GM21723 (cell line): ENCODE measurements at regions not wholly inside any gene's neighbourhood (a gene's known extent, or its start where the extent isn't known, plus 50 kb on each side); places are given as distances from the start of the nearest gene placed in this dataset.

Experiments used
- ATAC-seq: cut with Tn5 transposase; IDR thresholded peaks from one replicate; pipeline ENCODE4 v1.9.1; 2021; ENCODE audit warnings: mild to moderate bottlenecking, moderate library complexity; ENCODE audit not compliant: unreplicated experiment

DNA sequence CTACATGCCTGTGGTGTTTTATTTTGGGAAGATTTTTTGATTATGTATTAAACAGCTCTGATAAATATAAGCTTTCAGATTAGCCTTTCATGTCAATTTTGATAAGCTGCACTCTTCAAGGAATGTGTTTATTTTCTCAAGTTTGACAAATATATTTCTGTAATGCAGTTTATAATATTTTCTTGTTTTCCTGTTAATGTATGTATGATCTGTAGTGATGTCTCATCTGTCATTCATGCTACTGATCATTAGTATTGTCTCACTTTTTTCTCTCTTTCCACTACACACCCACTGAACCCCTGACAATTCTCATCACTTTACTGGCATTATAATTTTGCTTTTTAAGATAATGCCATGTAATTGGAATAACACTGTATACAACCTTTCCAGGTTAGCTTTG is 100.9 kb downstream of the TMEM18 start:
- ATAC-seq, result no peak

DNA sequence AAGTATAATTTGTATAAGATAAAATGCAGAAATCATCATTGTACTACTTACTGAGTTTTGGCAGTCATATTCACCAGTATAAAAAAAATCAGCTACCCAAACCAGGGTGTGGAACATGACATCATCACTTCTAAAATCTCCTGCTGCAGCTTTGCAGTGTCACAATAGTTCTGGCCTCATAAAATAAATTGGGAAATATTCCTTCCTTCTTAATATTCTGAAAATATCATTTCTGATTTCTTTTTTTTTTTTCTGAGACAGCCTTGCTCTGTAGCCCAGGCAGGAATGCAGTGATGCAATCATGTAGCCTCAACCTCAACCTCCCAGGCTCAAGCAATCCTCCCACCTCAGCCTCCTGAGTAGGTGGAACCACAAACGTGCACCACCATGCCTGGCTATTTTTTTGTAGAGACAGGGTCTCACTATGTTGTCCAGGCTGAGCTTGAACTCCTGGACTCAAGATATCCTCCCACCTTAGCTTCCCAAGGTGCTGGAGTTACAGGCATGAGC is 101.4 kb downstream of the TMEM18 start:
- no peak for ATAC-seq

DNA sequence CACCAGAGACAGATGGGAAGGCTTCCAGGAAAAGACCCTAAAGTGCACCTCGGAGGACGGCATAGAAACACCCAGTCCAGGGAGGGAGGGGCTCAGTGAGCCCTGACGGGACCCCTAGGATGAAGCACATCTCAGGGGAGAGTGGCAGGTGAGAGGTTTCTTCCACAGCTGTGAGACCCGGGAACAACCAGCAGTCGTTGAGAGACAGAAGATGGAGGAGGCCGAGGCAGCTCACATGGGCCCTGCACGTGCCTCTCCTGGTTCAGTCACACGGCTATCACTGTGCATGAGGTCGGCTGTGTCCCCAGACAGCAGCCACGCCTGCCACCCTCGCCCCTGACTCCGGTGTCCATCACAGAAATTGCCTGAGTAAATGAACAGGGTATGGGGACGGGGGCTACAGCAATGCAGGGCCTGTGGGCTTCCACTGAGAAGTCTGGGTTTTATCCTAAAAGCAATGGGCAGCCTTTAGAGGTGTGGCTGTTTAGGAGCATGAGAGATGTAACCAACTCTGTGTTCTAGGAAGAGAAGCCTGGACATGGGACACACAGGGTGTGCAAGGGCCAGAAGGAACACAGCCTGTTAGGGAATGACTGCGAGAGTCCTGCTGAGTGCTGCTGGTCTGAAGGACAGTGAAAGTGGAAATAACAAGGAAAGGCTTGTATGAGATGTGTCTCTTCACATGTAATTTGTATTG is 102.0 kb downstream of the TMEM18 start:
- ATAC-seq, result no peak

DNA sequence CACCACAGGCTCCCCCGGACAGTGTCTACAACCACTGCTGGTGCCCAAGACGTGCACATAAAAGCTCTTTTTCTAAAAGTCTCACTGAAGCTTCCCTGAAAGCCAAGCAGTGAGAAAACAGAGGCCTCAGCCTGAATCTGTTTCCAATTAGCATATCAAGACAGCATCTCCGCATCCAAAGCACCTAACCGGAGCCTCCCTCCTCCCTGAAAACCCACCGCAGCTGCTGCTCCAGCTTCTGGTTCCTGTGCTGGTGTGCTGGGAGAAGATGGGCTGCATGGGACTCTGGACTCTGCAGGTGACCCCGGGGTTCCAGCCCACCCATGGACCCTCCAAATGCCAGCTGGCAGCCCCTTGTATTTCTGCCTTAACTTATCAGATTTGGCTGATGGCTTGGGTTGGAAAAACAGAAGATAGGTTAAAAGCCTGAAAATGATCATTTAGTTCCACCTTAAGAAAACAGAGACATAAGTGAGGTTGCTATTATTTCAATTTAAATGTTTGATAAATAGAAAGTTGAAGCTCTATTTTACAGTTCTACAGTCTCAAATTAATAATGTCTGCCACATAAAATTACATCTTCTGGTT is 103.3 kb downstream of the TMEM18 start:
- ATAC-seq, result no peak

DNA sequence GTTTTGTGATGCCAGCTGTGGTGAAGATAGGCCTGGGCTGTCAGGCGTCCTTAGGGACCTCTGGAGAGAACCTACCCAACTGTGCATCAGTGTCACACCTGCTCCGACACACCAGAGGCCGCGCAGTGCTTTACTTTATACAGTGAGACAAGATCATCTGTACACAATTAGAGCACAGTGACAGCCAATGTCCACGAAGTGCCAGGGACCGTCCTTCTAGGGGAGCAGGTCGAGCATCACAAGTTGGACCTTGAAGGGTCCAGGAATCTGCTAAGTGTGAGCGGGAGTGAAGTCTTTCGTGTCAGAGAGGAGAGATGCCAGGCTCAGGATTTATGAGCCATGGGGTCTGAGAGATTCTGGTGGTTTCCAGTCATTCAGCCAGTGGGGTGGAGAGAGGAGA is 104.2 kb downstream of the TMEM18 start:
- ATAC-seq, result no peak

DNA sequence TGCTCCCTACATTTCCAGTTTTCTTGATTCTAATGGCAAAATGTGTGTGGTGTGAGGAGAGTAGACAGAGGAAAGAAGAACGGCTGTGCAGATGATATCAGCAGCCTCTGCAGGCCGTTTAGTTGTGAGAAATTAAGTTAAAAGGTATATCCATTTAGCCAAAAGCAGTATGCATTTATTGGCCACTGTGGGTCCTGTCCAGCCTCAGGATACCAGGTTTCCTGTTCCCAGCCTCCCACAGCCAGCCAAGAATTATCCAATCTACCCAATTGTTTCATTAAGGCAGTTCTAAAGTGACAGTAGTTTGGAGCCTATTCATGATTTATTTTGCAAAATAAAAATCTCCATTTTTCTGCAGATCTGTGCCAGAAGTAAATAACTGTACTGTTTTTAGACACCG is 107.5 kb downstream of the TMEM18 start:
- ATAC-seq, result no peak

DNA sequence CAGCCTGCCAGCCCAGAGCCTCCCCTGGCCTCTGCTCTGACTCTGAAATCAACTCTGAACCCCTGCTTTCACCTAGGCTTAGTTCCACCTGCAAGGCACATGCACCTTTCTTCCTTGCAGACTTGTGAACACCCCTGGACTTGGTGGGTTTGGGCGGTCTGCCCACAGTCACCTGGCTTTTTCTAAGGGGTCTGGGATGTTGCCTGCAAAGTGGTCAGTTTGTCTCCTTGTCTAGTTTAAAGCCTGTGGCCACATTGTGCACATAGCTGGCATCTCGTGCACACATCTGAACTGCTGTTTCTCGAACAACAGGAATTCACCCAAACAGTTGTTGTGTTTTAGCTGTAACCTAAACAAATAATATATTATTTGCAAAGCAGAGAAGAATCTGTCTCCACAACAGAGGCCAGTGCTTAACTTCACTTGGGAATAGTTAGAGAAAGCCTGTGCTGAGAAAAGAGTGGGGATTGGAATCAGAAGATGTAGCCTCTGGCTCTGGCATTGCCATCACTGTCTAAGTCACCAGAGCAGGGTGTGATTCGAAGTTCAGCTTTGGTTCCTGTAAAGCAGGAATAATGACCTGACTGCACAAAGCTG is 108.5 kb downstream of the TMEM18 start:
- ATAC-seq, result no peak

DNA sequence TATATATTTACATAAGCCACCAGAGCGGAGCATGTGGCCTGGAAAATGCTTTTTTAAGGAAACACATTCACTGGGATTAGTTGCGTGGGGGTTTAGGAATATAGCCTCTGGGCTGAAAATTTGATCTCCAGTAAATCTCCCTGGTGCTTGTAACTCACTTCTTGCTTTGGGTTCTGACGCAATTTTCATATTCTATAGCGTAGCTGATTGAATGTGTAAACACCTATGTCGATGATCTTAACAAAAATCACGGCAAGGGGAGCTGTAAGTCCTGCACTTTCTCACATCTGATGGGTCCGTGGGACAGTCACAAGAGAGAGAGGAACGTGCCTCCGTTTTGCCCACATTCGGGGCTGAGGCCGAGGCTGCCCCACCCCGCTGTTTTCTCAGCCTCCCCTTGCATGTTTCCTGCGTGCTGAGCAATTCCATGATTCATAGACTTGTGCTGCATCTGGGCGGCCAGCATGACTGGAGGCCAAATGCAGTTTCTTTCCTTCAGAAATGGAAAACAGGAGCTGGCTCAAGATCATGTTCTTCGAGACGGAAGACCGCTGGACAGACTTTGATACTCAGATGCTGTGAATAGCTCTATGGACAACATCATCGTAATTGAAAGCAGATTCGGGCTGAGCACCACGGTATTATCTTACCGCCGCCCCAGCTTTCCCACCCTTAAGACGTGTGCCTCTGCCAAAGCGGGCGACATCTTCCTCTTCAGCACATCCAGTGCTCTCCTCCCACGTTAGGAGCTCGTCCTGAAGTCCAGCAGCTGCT is 109.2 kb downstream of the TMEM18 start:
- no peak for ATAC-seq

DNA sequence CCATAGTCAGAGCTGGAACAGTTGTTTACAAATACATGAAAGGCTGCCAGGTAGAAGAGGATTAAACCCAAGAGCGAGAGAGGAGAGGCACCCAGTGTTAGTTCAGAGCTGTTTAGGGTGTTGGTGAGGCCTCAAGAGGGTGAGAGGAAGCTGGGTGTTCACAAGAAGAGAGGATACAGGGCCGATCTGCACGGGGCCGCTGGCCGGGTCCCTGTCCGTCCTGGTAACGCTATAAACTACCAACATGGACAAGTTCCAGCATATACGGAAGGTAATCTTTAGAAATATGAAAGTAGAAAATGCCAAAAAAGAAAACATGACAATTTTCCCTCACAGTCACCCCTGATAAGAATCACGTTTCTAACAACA is 109.7 kb downstream of the TMEM18 start:
- ATAC-seq, result no peak

DNA sequence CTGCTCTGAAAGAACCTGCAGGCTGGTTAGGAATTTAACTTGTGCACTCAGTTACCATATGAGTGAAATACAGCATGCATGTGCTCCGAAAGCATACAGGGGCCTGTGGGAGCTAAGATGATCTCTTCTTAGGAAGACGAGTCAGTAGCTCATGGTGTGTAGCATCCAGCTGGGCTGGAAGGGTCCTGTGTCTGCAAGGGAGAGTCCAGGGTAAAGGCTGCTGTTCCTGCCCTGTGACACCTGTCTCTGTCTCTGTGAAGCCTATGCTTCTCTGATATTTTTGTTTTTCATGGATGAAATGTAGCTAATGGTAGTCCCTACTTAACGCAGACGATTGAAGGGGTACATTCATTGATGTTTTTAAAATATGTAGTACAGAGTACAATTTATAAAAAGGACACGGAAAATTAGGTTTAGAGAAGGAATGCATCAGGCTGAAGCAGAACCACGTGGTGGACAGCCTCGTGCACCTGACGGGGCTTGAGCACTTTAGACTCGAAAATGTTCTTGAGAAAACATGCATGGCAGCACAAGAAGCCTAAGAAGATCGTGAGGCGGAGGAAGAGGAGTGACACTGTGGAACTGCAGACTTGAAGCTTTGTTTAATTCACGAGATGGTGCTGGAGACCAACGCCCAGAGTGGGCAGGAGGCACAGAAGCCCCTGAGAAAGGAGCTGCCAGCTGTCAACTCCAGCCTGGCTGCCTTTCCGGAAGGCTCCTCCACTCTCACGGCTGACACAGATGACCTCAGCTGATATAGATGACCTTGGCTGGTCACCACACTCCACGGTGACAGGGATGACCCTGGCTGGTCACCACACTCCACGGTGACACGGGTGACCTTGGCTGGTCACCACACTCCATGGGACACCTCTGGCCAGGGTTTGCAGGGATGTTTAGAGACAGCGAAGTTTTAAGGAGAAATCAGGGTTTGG is 110.6 kb downstream of the TMEM18 start:
- no peak for ATAC-seq

DNA sequence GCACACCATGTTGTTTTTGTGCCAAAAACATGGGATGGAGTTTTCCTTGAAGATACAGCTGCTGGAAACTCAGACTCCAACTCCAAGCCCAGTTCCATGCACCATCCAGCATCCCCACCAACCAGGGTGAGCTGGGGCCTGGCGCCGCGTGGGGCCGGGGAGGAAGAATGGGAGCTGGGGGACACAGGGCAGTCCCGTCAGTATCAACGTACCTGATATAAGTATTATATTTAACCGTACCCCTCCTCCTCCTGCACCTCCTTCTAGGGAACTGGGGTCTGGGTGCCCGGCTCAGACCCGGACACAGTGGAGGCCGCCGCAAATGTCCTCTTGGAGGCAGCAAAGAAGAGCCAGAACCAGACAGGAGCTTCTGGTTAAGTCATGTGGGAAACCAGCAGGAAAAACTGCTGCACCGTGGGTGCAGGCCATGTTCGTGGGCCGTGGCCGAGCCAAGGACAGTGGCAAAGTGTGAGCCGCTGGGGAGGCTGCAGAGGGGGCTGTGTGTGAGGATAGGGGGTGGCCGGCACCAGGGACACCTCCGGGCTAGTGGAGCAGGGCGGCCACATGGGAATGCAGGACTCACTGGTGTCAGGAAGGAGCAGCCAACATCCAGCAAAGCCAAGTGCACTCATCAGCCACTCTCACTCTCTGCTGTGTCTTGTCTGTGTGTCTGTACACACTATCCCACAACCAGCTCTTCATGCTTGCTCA is 112.6 kb downstream of the TMEM18 start:
- no peak for ATAC-seq

DNA sequence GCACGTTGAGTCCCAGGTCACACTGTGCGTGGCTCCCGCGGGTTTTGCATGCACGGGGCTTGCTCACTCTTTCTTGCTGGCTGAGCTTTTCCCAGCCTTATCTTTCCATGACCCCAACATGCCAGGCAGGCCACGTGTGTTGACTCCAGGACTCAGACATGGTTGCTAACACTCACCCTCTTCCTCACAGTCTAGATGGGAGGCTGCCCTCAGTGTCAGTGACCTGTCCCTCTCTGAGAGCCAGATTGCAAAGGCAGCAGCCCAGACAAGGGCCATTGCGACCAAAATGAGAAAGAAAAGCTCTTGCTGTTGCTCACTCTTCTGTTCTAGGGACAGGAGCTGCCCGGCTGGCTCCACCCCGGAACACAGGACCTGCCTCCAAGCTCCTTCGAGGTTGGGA is 113.7 kb downstream of the TMEM18 start:
- ATAC-seq, result no peak

DNA sequence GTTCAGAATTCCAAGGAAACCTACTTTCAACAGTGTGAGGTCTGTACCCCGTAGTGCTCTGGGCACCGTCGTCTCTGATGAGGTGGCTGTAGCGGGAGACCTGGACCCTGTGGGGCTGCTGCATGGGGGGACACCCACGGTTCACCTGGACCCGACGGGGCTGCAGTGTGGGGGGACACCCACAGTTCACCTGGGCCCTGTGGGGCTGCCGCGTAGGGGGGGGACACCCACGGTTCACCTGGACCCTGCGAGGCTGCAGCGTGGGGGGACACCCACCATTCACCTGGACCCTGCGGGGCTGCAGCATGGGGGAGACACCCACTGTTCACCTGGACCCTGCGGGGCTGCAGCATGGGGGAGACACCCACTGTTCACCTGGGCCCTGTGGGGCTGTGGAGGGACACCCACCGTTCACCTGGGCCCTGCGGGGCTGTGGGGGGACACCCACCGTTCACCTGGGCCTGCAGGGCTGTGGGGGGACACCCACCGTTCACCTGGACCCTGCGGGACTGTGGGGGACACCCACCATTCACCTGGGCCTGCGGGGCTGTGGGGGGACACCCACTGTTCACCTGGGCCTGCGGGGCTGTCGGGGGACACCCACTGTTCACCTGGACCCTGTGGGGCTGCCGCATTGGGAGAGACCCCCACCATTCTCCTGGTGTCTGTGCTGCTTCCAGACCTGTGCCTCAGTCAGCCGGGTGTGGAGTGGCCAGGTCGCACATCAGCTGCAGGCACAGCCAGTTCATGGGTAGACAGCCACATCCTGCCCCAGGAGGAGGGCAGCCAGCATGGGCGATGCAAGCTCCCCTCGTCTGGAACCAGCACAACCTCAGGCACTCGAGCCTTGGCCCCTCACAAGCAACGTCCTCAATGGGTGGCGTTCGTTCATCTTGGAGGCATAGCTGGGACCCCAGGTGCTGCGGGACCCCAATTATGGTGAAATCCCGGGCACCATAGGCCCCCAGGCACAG is 114.5 kb downstream of the TMEM18 start:
- ATAC-seq, result no peak

DNA sequence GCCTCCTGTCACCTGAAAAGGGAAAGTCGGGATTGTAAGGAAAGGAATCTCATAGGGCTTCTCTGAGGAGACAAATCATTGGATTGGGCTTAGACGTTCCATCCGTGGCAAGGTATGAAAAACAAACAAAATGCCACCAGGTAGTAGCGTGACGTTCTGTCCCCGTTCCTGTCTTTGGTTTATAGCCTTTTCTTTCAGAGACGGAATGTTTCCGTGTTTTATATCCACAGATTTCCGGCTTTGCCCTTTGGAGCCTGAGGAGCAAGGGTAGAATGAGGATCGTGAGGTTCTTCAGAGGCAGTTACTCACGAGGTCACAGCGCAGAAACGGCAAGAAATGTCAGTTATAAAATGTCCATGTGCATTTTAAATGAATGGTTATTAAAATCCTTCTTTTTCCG is 118.3 kb downstream of the TMEM18 start:
- ATAC-seq, result no peak

DNA sequence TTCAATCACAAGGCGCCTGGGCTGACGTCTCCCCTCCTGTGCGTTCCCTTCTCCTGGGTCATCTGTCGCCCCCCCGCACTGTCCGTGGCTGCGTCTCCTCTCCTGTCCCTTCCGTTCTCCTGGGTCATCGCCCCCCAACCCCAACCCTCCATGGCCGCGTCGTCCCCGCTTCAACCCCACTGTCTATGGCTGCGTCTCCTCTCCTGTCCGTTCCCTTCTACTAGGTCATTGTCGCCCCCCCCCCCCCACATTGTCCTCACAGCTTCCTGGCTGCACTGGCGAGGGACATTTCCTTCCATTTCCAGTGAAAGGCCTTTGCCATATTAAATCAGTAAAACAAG is 118.9 kb downstream of the TMEM18 start:
- ATAC-seq, result no peak

DNA sequence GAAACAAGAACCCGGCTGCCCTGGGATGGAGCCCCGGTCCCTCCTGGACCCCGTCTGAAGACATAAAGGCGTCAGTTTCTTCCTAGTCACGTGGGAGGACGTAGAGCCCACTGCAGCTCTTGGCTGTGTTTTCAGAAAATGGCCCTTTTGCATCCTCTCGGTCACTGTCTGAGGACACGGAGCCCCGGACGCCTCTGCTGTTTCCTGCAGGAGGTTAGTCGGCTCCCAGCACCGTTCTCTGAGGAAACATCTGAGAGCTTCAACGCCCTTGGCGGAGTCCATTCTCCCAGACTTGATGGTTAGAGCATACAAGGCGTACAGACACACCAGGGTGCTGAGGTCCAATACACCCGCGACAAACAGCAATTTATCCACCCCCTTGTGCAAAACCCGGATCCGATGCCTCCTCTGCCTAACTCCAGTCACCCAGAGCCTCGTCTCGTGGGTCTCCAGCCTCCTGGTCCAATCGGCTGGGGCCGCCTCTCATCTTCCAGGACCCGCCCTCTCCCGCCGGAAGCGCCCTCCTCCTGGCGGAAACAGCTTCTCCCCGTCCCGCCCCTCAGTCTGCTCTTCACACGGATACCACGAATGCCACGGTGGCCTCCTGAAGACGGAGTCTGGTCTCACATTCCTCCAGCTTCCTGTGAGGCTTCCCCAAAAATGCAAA is 119.4 kb downstream of the TMEM18 start:
- ATAC-seq, result no peak

DNA sequence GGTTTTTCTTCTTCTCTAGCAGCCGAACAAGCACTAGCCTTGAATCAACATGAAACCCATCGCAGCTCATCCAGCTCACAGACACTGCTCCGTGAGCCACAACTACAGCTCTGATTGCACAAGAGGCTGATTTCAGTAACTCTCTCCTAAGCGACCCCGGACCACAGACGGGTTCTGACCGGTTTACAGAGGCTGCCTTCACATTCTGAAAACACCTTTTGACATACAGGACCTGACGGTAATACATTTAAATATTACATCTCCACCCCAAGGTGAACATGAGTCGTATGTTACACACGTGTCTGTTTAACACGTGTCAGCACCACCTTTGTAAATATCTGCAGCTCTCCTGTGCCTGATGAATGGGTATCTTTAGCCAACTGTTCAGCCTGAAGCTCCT is 120.7 kb downstream of the TMEM18 start:
- ATAC-seq, result no peak

DNA sequence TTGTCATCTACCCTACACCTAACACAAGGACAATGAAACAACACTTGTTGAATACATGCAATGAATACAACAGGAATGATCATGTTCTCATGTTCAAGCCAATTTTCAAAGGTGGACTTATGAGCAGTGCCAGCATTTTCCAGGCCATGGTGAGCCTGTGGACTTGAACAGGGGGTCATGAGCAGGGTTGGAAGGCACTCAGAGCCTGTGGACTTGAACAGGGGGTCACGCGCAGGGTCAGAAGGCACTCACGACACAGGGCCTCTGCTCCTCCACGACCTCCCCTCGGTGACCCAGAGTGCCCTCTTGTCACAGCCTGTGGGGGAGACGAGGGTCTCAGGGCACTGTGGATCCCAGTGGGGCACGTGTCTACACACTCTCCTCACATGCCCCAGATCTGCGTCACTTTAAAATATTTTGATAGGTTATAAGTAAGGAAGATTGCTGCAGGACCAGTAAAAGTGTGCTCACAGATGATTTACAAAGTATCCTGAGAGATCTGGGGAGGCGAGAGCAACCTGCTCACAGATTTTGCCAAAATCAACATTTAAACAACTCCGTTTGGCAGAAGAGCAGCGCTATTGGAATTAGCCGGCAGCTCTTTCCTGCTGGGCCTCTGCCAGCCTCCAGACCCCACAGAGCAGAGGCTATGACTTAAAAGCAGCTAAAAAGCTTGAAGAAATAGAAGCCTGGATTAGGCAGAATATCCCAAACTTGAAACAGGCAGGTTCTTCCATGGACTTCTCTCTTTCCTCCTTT is 121.9 kb downstream of the TMEM18 start:
- ATAC-seq, result no peak
